GM19023 (cell line): ENCODE measurements at regions not wholly inside any gene's neighbourhood (a gene's known extent, or its start where the extent isn't known, plus 50 kb on each side); places are given as distances from the start of the nearest gene placed in this dataset.

Experiments
- ATAC-seq: cut with Tn5 transposase; IDR thresholded peaks from one replicate; pipeline ENCODE4 v1.9.1; 2021; ENCODE audit warnings: mild to moderate bottlenecking, moderate library complexity; ENCODE audit not compliant: unreplicated experiment

DNA sequence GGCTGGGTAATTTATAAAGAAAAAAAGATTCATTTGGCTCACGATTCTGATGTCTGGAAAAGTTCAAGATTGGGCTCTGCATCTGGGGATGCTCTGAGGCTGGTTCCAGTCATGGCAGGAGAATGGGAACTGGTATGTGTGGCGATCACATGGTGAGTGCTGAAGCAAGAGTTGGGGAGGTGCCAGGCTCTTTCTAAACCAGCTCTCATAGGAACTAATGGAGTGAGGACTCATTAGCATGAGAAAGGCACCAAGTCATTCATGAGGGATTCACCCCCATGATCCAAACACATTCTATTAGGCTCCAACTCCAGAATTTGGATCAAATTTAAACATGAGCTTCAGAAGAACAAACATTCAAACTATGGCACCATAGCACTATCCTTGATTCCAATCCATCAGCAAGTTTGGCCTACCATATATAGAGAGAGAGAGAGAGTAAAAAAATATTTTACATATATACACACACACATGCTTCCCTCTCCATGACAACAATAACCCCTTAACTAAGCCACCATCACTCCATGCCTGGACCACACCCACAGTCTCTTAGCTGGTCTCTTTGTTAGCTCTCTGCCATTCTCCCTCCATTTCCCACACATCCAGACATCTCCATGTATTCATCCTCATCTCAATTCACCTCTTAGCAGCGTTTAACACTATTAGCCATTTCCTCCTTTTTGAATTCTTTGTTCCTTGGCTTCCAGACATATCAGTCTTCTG lies 57.9 kb downstream of the NPY start:
- no peak for ATAC-seq

GRCh38 chr7:24343614-24344013 lies 59.6 kb downstream of the NPY start:
- ATAC-seq, result no peak

GRCh38 chr7:24346129-24346528 lies 62.1 kb downstream of the NPY start:
- ATAC-seq, result no peak

GRCh38 chr7:24346716-24347115 lies 62.7 kb downstream of the NPY start:
- ATAC-seq, result no peak

DNA sequence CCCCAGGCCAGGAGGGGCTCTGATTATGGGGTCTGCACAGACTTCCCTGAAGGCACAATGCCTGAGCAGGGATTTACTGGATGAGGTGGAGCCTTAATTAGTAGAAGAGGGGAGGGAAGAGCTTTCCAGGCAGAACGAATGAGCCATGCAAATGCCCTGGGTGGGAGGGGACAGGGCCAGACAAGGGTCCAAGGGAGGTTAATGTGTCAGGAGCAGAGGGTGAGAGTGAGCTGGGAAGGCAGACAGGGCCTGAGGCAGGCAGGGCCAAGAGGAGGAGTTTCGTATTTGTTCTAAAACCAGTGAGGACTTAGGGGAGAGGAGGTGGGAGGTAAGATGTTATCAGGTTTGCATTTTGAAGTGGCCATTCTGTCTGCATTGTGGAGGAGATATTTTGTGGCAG lies 65.3 kb downstream of the NPY start:
- no peak for ATAC-seq

DNA sequence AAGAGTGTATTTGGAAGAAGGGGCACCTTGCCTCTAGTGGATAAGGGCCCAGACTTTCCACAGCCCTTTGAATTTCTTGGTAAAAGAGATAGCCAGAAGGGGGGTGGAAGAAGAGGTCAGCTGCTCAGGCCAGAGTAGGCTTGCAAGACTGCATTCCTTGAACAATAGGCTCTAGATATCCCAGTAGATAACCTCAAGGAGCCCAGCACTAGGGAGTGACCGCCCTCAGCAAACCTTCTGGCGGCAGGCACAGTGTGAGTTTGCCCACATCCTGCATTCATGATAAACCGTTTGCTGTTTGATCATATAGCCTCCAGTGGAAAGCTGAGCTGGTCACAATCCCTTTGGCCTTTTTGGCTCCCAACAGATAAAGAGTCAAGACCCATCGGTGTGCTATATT lies 70.5 kb downstream of the NPY start:
- ATAC-seq, result no peak

GRCh38 chr7:24356718-24357386 lies 72.9 kb downstream of the NPY start:
- ATAC-seq, result no peak

GRCh38 chr7:24361001-24361400 lies 77.0 kb downstream of the NPY start:
- no peak for ATAC-seq

DNA sequence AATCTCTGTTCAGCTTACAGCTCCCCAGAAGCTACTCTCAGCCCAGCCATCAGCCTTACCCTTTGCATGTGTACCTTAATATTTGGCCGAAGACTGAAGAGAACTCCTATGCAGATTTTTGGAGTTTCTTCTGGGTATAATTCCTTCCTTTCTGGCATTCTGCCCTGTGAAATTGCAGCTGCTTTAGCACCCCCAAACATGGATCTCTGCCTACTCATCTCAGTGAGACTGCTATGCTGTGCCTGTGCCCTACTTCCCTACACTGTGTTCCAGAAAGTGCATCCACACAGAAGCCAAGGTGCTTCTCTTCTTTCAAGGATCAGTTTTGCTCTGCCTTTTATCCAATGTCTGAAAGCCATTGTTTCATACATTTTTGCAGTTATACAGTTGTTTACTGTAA lies 81.6 kb downstream of the NPY start:
- ATAC-seq, result no peak

DNA sequence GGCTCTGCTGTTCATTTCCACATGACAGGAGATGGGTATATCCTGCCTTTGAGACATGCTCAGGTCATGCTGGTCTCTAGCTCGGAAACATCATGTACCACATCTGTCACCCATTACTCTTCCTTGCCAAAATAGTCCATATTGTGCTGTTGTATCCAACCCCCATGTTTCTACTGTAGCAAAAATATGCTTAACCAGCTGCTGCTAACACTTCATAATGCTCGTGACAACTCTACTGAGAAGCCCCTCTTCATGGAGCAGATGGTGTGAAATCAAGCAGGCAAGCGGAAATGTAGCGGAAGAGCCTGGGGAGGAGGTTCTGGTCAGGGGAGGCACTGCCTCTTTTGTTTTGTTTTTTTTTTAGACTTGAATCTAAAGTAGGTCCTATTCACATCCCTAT lies 82.9 kb downstream of the NPY start:
- no peak for ATAC-seq

DNA sequence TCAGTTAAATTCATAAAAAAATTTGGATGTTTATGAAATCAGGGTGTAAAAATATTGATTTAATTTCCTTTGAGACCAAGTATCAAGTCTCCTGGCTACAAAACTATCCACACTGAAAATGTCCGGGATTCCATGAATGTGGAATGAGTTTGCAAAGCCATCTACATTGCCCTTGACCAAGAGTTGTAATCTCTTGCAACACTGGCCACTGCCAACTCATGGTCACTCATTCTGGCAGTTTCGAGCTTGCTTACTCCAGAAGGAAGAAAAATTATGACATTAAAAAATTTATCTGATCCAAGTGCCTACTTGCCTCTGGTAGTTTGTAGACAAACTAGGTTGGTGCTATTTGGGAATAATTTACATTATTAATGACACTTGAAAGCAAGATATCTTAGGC lies 84.2 kb downstream of the NPY start:
- no peak for ATAC-seq

DNA sequence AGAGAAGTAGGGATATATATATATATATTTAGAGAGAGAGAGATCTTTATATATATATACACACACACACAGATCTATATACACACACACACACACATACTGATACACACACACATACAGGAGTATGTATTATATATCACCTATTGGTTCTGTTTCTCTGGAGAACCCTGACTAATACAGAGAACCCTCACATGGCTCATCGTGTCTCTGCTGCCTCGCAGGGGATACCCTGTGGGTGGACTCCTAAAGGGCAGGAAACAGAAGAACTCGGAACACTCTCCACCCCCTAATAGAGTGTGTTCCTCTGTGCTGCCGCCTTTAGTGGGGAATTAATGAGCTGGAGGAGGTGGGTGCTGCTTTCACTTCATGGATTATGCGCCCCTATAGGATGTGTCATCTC lies 86.6 kb downstream of the NPY start:
- no peak for ATAC-seq

GRCh38 chr7:24372961-24373955 lies 89.3 kb downstream of the NPY start:
- ATAC-seq, result no peak

- no peak for ATAC-seq
These were observed 95.1 kb downstream of the NPY start for GRCh38 chr7:24378871-24379616.

DNA sequence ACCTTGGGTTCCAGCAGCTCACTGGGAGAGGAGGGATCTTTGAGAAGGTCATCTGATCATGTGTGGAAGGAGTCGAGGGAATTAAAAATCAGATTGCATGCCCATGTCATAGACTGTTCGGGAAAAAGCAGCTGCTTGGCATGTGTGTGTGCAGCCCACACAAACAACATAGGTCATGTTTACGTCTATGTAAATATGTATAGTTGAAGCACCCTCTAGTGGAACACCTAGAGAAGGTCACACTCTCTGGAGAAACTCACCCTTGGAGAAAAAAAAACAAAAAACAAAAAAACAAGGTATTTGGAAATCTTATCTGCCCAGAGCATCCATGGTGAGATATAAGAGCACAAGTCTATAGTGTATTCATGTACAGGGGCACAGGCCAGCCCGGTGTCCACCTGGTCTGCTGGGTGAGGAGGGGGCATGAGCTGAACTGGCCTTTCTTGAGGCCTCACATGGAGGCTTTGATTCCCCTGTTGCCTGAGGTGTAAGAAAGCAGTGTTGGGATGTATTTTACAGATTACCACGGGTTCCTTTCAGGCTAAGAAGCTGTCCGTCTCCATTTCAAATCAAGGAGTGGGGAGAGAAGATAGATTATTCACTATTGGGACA lies 98.0 kb downstream of the NPY start:
- peak; percentile 70 for ATAC-seq

DNA sequence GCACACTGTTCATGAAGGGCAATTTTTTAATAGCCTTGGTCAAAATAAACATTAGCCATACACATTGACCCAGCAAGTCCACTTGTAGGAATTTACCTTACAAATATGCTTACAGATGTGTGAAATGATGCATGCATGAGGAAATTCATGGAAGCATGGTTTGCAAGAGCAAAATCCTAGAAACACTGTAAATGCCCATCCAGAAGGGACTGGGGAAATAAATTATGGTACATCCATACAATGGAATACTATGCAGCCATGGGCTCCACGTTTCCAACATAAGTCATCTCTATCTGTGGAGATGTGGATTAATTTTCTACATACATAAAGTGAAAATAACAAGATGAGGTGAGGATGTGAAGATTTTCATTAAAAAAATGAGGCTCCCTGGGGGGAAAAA lies 99.1 kb downstream of the NPY start:
- no peak for ATAC-seq

DNA sequence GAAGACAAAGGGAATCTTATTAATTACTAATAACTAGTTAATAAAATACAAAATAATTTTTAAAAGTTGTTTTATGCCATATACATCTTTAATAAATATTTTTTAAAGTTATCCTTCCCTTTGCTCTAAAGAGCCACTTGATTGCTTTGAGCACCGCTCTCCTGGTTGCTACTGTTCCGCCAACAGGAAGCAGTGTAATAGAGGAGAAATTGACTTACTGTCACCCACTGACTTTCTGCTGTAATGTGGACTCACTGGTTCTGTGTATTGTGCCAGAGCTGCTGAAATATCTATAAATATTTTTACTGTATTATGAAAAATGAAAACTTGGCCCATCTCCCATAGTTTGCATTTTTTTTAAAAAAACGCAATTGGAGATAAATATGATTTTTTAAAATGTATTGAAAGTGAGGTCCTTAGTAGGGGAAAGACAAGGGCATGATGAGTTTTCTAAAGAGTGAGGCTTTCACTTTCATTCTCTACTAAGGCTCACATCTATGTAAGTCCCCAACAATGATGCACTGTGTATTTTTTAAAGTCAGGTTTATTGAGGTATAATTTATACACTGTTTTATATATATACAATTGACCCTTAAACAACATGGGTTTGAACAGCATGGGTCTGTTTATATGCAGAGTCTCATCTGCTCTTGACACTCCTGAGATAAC lies 100.5 kb downstream of the NPY start:
- no peak for ATAC-seq

DNA sequence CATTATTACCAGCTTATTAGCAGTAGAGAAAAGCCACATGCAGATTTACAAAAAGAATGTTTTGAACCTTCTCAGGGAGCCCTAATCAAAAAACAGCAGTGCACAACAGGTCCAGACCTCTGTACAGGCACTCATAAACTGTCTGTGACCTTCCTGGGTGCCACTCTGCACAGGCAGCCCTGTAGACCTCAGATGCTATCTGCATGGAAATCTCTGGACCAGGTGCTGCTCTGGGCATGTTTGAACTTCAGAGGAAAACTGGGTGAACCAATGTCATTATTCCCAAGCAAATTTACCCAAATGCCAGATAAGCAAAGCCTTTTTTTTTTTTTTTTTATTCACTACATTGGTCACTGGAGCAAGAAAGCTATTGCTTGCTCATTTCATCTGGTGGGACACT lies 104.2 kb downstream of the NPY start:
- no peak for ATAC-seq

GRCh38 chr7:24390376-24391157 lies 106.6 kb downstream of the NPY start:
- no peak for ATAC-seq
